A172 (cell line): ENCODE measurements at regions not wholly inside any gene's neighbourhood (a gene's known extent, or its start where the extent isn't known, plus 50 kb on each side); places are given as distances from the start of the nearest gene placed in this dataset.

Experiments used
- DNase-seq: peaks from one replicate; pipeline ENCODE4 v3.0.0-alpha.2; 2015; ENCODE audit warnings: low spot score

GRCh38 chr16:79543219-79543618 lies 57.3 kb downstream of the MAF start:
- no peak for DNase-seq

GRCh38 chr16:79542237-79542774 lies 58.2 kb downstream of the MAF start:
- no peak for DNase-seq

- no peak for DNase-seq
Observed at GRCh38 chr16:79540825-79541595, 59.5 kb downstream of the MAF start.

- DNase-seq = no peak
Observed at GRCh38 chr16:79537584-79537983, 63.0 kb downstream of the MAF start.

GRCh38 chr16:79536958-79537357 lies 63.6 kb downstream of the MAF start:
- DNase-seq = no peak

- DNase-seq = no peak
Observed at GRCh38 chr16:79535130-79535529, 65.4 kb downstream of the MAF start.

- DNase-seq = no peak
Observed at GRCh38 chr16:79534143-79534542, 66.4 kb downstream of the MAF start.

- DNase-seq = no peak
Observed at GRCh38 chr16:79533292-79533691, 67.2 kb downstream of the MAF start.

- peak; percentile 3 for DNase-seq
Observed at GRCh38 chr16:79532785-79533184, 67.8 kb downstream of the MAF start.

GRCh38 chr16:79532273-79532672 lies 68.3 kb downstream of the MAF start:
- no peak for DNase-seq

GRCh38 chr16:79528338-79528737 lies 72.2 kb downstream of the MAF start:
- DNase-seq = no peak

GRCh38 chr16:79523971-79524370 lies 76.6 kb downstream of the MAF start:
- DNase-seq = no peak

GRCh38 chr16:79519448-79519847 lies 81.1 kb downstream of the MAF start:
- no peak for DNase-seq

- DNase-seq = no peak
Observed at GRCh38 chr16:79517156-79517555, 83.4 kb downstream of the MAF start.

- no peak for DNase-seq
Observed at GRCh38 chr16:79510879-79511278, 89.7 kb downstream of the MAF start.

- no peak for DNase-seq
Observed at GRCh38 chr16:79509906-79510305, 90.6 kb downstream of the MAF start.

GRCh38 chr16:79509211-79509631 lies 91.3 kb downstream of the MAF start:
- DNase-seq = no peak

- no peak for DNase-seq
Observed at GRCh38 chr16:79508294-79508693, 92.2 kb downstream of the MAF start.

- no peak for DNase-seq
Observed at GRCh38 chr16:79505344-79505743, 95.2 kb downstream of the MAF start.

- no peak for DNase-seq
Observed at GRCh38 chr16:79503511-79503910, 97.0 kb downstream of the MAF start.

- DNase-seq = no peak
Observed at GRCh38 chr16:79501446-79501845, 99.1 kb downstream of the MAF start.

GRCh38 chr16:79500866-79501265 lies 99.7 kb downstream of the MAF start:
- DNase-seq = no peak

- DNase-seq = no peak
Observed at GRCh38 chr16:79500286-79500685, 100.3 kb downstream of the MAF start.

- DNase-seq = no peak
Observed at GRCh38 chr16:79498928-79499327, 101.6 kb downstream of the MAF start.
